GM12875 (cell line): ENCODE measurements at regions not wholly inside any gene's neighbourhood (a gene's known extent, or its start where the extent isn't known, plus 50 kb on each side); places are given as distances from the start of the nearest gene placed in this dataset.

Source experiments
- H3K4me3 ChIP-seq: one replicate; pipeline ENCODE4 v1.5.1; 2011; ENCODE audit warnings: low read depth, low read length, control low read depth
- CTCF ChIP-seq: IDR thresholded peaks from 2 replicates; pipeline ENCODE4 v1.5.1; 2011; ENCODE audit warnings: low read depth, mild to moderate bottlenecking, control low read depth, inconsistent platforms, low read length, moderate library complexity, borderline replicate concordance; ENCODE audit not compliant: insufficient read depth

DNA sequence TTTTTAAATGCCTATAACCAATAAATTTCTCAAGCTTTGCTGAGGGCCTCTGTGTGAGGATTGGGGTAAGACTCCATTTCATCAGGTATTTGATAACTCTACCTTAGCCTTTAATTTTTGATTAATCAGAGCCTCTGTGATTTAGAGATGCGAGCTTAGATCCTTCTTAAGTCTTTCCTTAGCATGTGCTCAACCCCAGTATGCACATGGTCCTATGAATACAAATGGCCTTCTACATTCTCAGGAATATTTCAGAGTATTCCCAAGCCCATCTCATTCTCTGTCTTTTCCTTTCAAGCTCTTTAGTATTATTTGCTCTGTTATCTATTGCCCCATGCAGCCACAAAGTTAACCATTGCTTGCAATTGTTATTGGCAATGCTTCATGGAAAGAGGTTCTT is 1407.7 kb downstream of the LRFN5 start:
- TF ChIP-seq CTCF, result no peak

DNA sequence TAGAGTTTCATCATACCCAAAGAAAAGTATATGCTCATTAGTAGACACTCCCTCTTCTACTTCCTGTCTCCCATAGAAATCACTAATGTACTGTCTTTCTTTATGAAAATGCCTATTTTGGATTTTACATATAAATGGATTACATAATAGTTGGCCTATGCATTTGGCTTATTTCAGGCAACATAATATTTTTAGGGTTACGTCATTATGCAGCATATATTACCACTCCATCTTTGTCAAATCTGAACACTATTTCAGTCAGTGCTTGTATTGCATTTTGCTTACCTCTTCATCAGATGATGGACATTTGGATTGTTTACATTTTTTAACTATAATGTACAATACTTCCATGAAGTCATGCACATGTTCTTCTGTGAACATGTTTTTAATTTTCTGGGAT is 1406.1 kb downstream of the LRFN5 start:
- H3K4me3 ChIP-seq, result no peak overlapping the region
- no peak for TF ChIP-seq CTCF

More for the DNA sequence above, 1407.7 kb downstream of the LRFN5 start:
- H3K4me3 ChIP-seq, result no peak overlapping the region

- TF ChIP-seq CTCF, result no peak
- no peak overlapping the region for H3K4me3 ChIP-seq
Observed at GRCh38 chr14:43005807-43006206, 1399.1 kb downstream of the LRFN5 start.

DNA sequence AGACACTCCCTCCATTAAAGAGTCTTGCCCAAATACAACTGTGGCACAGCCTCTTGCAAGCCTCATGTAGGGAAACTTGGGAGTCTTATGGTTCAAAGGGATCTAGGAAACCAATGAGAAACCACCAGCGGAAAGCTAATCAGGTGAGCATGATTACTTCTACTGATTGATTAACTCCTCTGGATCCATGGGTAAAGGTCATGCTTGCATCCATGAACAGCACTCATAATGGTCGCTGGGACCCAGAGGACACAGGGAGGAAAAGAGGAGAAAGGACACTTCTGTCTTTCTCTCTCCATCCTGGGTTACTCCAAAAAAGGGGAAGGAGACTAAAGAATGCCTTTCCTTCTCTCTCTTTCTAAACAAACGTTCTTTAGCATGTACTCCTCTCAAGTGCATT is 1397.2 kb downstream of the LRFN5 start:
- no peak for TF ChIP-seq CTCF
- H3K4me3 ChIP-seq, result no peak overlapping the region

DNA sequence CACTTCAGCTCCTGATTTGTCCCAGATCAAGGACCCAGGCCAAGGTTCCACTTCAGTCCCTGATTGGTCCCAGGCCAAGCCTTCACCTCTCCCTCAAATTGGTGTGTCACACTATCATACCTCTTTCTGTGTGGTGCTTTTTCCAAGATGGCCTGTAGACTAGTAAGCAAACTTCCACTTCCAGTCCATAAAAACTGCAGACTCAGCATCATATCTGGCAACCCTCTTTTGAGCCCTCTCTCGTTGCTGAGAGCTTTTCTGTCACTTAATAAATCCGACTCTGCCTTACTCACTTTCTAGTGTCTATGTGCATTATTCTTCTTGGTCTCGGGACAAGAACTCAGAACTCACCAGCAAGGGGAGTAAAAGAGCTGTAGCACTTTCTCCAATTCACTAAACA is 1395.1 kb downstream of the LRFN5 start:
- no peak overlapping the region for H3K4me3 ChIP-seq

GRCh38 chr14:42994051-42994736 is 1387.5 kb downstream of the LRFN5 start:
- no peak for TF ChIP-seq CTCF
- no peak overlapping the region for H3K4me3 ChIP-seq

More for the DNA sequence above, 1395.1 kb downstream of the LRFN5 start:
- TF ChIP-seq CTCF, result no peak

- H3K4me3 ChIP-seq, result no peak overlapping the region
- TF ChIP-seq CTCF, result no peak
Observed at GRCh38 chr14:42992930-42993329, 1386.3 kb downstream of the LRFN5 start.
